ENCODE measurements at regions not wholly inside any gene's neighbourhood (a gene's known extent, or its start where the extent isn't known, plus 50 kb on each side); places are given as distances from the start of the nearest gene placed in this dataset.

GRCh38 chr18:6497543-6497942 lies 82.8 kb upstream of the L3MBTL4 start:
- no peak for DNase-seq (ENCODE audit: low read depth)
- H3K4me3 ChIP-seq (ENCODE audit: low read depth, low read length), result no peak overlapping the region
- no peak for TF ChIP-seq CTCF (conservative IDR thresholded peaks at IDR 0.05; ENCODE audit: low read depth, low read length)

- no peak for DNase-seq (ENCODE audit: low read depth)
- no peak for TF ChIP-seq CTCF (conservative IDR thresholded peaks at IDR 0.05; ENCODE audit: low read depth, low read length)
- H3K4me3 ChIP-seq (ENCODE audit: low read depth, low read length), result no peak overlapping the region
Measured at GRCh38 chr18:6498289-6498856, 83.7 kb upstream of the L3MBTL4 start.

GRCh38 chr18:6504605-6505497 lies 90.1 kb upstream of the L3MBTL4 start:
- TF ChIP-seq CTCF (conservative IDR thresholded peaks at IDR 0.05; ENCODE audit: low read depth, low read length), result no peak
- no peak overlapping the region for H3K4me3 ChIP-seq (ENCODE audit: low read depth, low read length)
- no peak for DNase-seq (ENCODE audit: low read depth)

- no peak overlapping the region for H3K4me3 ChIP-seq (ENCODE audit: low read depth, low read length)
- TF ChIP-seq CTCF (conservative IDR thresholded peaks at IDR 0.05; ENCODE audit: low read depth, low read length), result no peak
- DNase-seq (ENCODE audit: low read depth), result no peak
Measured at GRCh38 chr18:6505498-6505875, 90.8 kb upstream of the L3MBTL4 start.

- H3K4me3 ChIP-seq (ENCODE audit: low read depth, low read length), result no peak overlapping the region
- DNase-seq (ENCODE audit: low read depth), result no peak
- TF ChIP-seq CTCF (conservative IDR thresholded peaks at IDR 0.05; ENCODE audit: low read depth, low read length), result no peak
Measured at GRCh38 chr18:6509417-6509816, 94.7 kb upstream of the L3MBTL4 start.

GRCh38 chr18:6509832-6510231 lies 95.1 kb upstream of the L3MBTL4 start:
- H3K4me3 ChIP-seq (ENCODE audit: low read depth, low read length), result no peak overlapping the region
- no peak for TF ChIP-seq CTCF (conservative IDR thresholded peaks at IDR 0.05; ENCODE audit: low read depth, low read length)
- no peak for DNase-seq (ENCODE audit: low read depth)

- DNase-seq (ENCODE audit: low read depth), result no peak
- no peak overlapping the region for H3K4me3 ChIP-seq (ENCODE audit: low read depth, low read length)
- TF ChIP-seq CTCF (conservative IDR thresholded peaks at IDR 0.05; ENCODE audit: low read depth, low read length), result no peak
Measured at GRCh38 chr18:6520901-6521300, 106.2 kb upstream of the L3MBTL4 start.
